ENCODE measurements at regions not wholly inside any gene's neighbourhood (a gene's known extent, or its start where the extent isn't known, plus 50 kb on each side); places are given as distances from the start of the nearest gene placed in this dataset.

- Mint-ChIP-seq H3K4me3 (ENCODE audit: unreplicated experiment) (no peak overlapping the region), H3K27ac (ENCODE audit: low read depth, unreplicated experiment) (no peak overlapping the region), H3K4me1 (ENCODE audit: insufficient read depth, unreplicated experiment) (peaks cover 15% of the 10 kb centered on the region), H3K27me3 (ENCODE audit: insufficient read depth, unreplicated experiment) (no peaks in the 10 kb centered on the region), H3K36me3 (ENCODE audit: insufficient read depth, unreplicated experiment) (no peaks in the 10 kb centered on the region), H3K9me3 (ENCODE audit: unreplicated experiment) (no peaks in the 10 kb centered on the region)
- ChIA-PET CTCF (interaction anchor here (0.7 to 1.0 kb wide), 2 partner anchors 159 to 457 kb away, joined by 3 to 6 read pairs; no protein-coding TSS in a partner anchor), POLR2A (no interaction called here)
- TF ChIP-seq CTCF (IDR thresholded peaks at IDR 0.05; ENCODE audit: unreplicated experiment): no peak
- intact Hi-C loops (cut with micrococcal nuclease): no loop called here
- no TSS peak for BruUV-seq (replicated peaks)
- no peak for DNase-seq (ENCODE audit: unreplicated experiment)
These were observed 297.6 kb upstream of the RUNX1 start for GRCh38 chr21:35346697-35347096.

- ChIA-PET POLR2A (interaction anchor here (0.8 kb wide), 1 partner anchor 298 kb away, joined by 3 read pairs; no protein-coding TSS in a partner anchor), CTCF (interaction anchor here (0.6 kb wide), 1 partner anchor 44 kb away, joined by 3 read pairs; no protein-coding TSS in a partner anchor)
- no peak overlapping the region for H3K27ac Mint-ChIP-seq (ENCODE audit: low read depth, unreplicated experiment)
- BruUV-seq (replicated peaks): no TSS peak
- no peak for TF ChIP-seq CTCF (IDR thresholded peaks at IDR 0.05; ENCODE audit: unreplicated experiment)
- no peak overlapping the region for H3K4me3 Mint-ChIP-seq (ENCODE audit: unreplicated experiment)
- no peaks in the 10 kb centered on the region for H3K36me3 Mint-ChIP-seq (ENCODE audit: insufficient read depth, unreplicated experiment)
- peaks cover 9% of the 10 kb centered on the region for H3K4me1 Mint-ChIP-seq (ENCODE audit: insufficient read depth, unreplicated experiment)
- DNase-seq (ENCODE audit: unreplicated experiment): no peak
- no peaks in the 10 kb centered on the region for H3K27me3 Mint-ChIP-seq (ENCODE audit: insufficient read depth, unreplicated experiment)
- H3K9me3 Mint-ChIP-seq (ENCODE audit: unreplicated experiment): no peaks in the 10 kb centered on the region
- intact Hi-C loops (cut with micrococcal nuclease): no loop called here
These were observed 296.9 kb upstream of the RUNX1 start for GRCh38 chr21:35345954-35346353.

GRCh38 chr21:35344582-35344981 lies 295.5 kb upstream of the RUNX1 start:
- Mint-ChIP-seq H3K4me3 (ENCODE audit: unreplicated experiment) (no peak overlapping the region), H3K4me1 (ENCODE audit: insufficient read depth, unreplicated experiment) (peaks cover 9% of the 10 kb centered on the region), H3K36me3 (ENCODE audit: insufficient read depth, unreplicated experiment) (no peaks in the 10 kb centered on the region), H3K9me3 (ENCODE audit: unreplicated experiment) (no peaks in the 10 kb centered on the region), H3K27me3 (ENCODE audit: insufficient read depth, unreplicated experiment) (no peaks in the 10 kb centered on the region), H3K27ac (ENCODE audit: low read depth, unreplicated experiment) (no peak overlapping the region)
- POLR2A ChIA-PET: no interaction called here
- TF ChIP-seq CTCF (IDR thresholded peaks at IDR 0.05; ENCODE audit: unreplicated experiment): no peak
- CTCF ChIA-PET: no interaction called here
- BruUV-seq (replicated peaks): no TSS peak
- DNase-seq (ENCODE audit: unreplicated experiment): no peak
- intact Hi-C loops (cut with micrococcal nuclease): no loop called here

GRCh38 chr21:35343046-35343819 lies 294.1 kb upstream of the RUNX1 start:
- TF ChIP-seq CTCF (IDR thresholded peaks at IDR 0.05; ENCODE audit: unreplicated experiment): no peak
- POLR2A ChIA-PET: interaction anchor here (0.6 kb wide), 1 partner anchor 158 kb away, joined by 3 read pairs; no protein-coding TSS in a partner anchor
- no peaks in the 10 kb centered on the region for H3K36me3 Mint-ChIP-seq (ENCODE audit: insufficient read depth, unreplicated experiment)
- intact Hi-C loops (cut with micrococcal nuclease): no loop called here
- H3K4me1 Mint-ChIP-seq (ENCODE audit: insufficient read depth, unreplicated experiment): no peaks in the 10 kb centered on the region
- BruUV-seq (replicated peaks): no TSS peak
- CTCF ChIA-PET: no interaction called here
- no peak for DNase-seq (ENCODE audit: unreplicated experiment)
- H3K9me3 Mint-ChIP-seq (ENCODE audit: unreplicated experiment): peaks cover 2% of the 10 kb centered on the region
- no peak overlapping the region for H3K27ac Mint-ChIP-seq (ENCODE audit: low read depth, unreplicated experiment)
- H3K27me3 Mint-ChIP-seq (ENCODE audit: insufficient read depth, unreplicated experiment): no peaks in the 10 kb centered on the region
- H3K4me3 Mint-ChIP-seq (ENCODE audit: unreplicated experiment): no peak overlapping the region

Data from MCF 10A (cell line).